Fibroblast of peridontal ligament (primary cell): ENCODE measurements at regions not wholly inside any gene's neighbourhood (a gene's known extent, or its start where the extent isn't known, plus 50 kb on each side); places are given as distances from the start of the nearest gene placed in this dataset.

ENCODE experiments used
- DNase-seq: peaks from one replicate; pipeline ENCODE4 v3.0.0-alpha.2; 2010; ENCODE audit errors: extremely low read depth

DNA sequence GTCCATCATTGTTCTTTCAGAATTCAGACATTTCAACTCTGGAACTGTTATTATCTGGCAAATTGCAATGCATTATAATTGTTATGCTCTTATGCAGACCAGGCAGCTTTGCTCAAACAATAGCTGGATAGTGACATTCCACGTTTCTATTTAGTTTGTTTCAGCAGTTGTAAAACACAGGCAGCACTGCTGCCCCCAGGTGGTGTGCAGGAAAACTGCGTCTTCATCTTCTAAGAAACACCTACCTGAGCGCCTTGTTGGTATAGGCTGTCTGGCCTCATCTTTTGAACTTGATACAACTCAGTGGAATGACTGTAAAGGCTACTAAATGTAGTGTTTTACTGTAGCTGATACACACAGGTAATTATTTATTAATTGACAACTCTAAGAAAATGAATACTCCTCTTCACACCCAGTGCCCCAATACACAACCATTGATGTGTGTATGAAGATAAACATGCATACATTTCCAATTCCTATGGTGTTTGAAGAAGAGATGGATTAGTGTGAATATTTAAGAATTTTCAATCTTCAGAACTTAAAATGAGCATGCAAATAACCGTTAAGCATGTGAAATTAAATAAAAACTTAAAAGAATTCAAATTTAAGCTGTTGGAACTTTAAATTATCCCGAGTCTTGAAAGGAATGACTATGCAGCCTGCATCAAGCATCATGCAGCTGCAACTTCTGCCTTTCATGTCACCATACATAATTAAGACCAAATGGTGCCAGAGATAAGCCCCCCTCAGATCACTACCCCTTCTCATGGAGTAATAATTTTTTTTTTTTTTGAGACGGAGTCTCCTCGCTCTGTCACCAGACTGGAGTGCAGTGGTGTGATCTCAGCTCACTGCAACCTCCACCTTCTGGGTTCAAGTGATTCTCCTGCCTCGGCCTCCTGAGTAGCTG is 85.6 kb downstream of the CD8B2 start:
- no peak for DNase-seq

DNA sequence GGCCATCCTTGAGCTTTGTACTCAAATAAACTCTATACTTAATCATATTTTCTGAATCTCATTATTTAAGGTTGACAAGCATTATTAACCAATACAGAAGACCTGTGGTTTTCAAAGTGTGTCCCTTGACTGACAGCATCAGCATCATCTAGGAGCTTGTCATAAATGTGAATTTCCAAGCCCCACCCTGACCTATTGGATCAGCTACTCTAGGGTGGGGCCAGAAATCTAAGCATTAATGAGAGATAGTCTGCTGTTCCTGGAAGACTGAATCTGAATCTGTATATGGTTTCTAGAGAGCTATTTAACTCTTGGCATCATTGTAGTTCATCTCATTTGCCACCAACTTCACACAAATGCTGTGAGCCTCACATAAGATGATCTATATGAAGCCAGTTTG is 86.6 kb downstream of the CD8B2 start:
- no peak for DNase-seq

DNA sequence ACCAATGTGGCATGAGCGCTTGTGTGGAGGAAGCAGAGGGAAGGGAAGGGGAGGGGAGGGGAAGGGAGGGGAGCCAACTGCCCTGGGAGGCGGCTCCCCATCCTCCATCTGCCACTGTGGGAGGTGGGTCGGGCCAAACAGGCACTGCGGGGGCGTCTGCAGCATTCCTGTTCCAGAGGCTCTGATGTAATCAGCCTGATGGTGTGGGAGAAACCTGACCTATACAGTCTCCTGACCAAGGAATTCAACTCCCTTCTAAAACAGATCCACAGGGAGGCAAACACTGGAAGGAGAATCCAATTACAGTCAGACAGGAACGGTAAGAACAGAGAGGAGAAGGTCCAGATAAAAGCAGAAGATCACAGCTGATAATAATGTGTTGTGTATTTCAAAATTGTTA is 88.8 kb downstream of the CD8B2 start:
- DNase-seq, result peak; percentile 6

GRCh38 chr2:106577255-106577651 is 90.1 kb downstream of the CD8B2 start:
- DNase-seq, result no peak

GRCh38 chr2:106579750-106580197 is 92.6 kb downstream of the CD8B2 start:
- DNase-seq, result no peak

DNA sequence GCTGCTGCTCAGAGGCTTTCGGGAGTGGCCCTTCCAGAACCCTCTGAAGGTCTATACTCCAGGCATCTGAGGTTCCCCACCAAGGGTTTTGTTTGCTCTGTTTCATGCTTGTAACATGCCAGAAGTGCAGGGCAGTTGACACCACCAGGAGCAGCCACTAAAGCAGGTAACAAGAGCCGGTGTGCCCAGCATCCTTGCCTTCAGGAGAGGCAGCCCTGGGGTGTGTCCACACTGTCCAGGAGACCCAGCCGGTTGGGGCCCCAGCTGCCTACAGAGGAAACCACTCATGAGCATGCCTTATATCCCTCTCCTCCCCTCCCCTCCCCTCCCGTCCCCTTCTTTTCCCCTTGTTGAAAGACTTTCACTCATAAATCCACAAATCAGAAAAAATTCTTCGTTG is 93.1 kb downstream of the CD8B2 start:
- no peak for DNase-seq

DNA sequence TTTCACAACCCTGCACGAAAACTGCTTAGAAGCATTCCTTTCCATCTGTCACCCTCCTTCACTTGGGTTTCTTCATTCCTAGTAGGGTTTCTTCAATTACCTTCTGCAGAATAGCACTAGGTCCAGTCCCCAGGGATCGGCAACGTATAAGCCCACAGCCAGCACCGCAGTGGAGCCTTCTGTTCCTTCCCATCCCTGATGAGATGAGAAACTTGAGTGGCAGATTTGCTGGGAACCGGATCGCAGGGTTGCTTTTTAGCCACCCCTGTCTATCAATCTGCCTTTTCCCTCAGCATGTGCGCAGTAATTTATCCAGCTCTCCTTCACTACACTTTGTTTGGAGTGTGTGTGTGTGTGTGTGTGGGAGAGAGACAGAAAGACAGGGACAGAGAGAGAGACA is 94.2 kb downstream of the CD8B2 start:
- DNase-seq, result no peak

- no peak for DNase-seq
These were observed 94.6 kb downstream of the CD8B2 start for GRCh38 chr2:106581755-106582147.

GRCh38 chr2:106582148-106583143 is 95.3 kb downstream of the CD8B2 start:
- DNase-seq, result peak; percentile 81

DNA sequence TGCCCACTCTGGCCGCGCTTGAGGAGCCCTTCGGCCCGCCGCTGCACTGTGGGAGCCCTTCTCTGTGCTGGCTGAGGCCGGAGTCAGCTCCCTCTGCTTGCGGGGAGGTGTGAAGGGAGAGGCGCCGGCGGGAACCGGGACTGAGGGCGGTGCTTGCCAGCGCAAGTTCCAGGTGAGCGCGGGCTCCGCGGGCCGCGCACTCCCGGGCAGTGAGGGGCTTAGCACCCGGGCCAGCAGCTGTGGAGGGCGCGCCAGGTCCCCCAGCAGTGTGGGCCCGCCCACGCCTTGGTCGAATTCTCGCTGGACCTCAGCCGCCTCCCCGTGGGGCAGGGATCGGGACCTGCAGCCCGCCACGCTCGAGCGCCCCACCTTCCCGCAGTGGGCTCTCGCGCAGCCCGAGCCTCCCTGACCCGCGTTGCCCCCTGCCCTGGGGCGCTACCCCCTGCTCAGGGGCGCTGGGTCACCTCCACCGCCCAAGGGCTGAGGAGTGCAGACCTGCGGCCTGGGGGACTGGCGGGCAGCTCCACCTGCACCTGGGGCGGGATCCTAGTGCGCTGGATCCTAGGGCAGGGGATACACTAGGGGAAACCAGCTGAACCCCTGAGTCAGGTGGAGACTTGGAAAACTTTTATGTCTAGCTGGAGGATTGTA is 97.3 kb downstream of the CD8B2 start:
- no peak for DNase-seq

- DNase-seq, result no peak
These were observed 109.7 kb downstream of the CD8B2 start for GRCh38 chr2:106596844-106597243.

DNA sequence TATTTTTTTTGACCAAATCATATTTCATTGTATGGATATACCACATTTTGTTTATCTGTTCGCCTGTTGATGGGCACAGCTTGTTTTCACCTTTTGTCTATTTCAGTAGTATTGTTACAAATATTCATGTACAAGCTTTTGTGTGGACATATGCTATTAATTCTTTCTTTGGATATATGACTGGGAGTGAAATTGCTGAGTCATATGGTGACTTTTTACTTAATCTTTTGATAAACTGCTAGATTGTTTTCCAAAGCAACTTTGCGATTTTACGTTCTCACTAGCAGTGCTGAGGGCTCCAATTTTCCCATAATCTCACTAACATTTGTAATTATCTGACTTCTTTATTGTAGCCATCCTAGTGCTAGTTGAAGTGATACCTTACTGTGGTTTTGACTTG is 112.4 kb downstream of the CD8B2 start:
- no peak for DNase-seq

DNA sequence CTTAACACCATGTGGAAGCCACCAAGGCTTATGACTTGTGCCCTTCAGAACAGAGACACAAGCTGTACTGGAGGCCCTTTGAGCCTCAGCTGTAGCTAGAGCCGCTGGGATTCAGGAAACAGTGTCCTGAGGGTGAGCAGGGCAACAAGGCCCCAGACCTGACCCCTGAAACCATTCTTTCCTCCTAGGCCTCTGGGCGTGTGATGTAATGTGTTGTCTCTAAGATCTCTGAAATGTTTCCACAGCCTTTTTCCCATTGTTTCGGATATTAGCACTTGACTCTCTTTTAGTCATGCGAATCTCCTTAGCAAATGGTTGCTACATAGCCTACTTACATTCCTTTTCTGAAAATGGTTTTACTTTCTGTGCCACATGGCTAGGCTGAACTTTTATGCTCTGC is 114.9 kb downstream of the CD8B2 start:
- DNase-seq, result no peak

DNA sequence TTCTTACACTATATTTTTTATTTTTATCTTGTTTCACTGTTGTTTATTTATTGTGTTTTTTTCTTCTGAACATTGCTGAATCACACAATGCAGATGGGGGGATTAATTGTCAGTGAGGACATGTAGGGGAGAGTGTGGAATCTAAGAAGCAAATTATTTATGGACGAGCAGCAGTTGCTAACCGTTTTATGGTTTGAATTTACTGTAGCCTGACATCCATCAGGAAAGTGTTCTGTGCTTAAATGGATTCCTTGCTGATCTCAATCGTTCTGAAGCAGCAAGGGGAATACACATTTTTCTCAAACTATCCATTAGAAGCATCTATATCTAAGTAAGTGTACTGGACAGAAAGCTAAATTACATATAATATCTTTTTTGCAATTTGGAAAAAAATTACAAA is 119.5 kb downstream of the CD8B2 start:
- DNase-seq, result no peak

DNA sequence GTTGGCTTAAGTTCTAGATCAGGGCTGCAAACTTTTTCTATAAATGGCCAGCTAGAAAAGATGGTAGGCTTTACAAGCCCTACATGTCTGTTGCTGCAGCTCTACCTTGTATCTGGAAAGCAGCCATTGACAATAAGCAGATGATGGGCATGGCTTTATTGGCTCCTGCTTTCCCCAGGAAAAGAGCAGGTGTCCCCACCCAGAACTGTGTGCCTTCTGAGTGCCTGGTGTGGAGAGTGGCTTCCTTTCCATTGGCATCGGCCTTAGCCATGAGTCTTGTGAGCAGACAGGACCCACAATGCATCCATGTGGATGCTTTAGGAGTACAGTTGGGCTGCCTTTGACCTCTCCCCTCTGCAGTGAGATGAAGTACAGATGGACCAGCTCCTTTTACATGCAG is 120.2 kb downstream of the CD8B2 start:
- DNase-seq, result no peak

DNA sequence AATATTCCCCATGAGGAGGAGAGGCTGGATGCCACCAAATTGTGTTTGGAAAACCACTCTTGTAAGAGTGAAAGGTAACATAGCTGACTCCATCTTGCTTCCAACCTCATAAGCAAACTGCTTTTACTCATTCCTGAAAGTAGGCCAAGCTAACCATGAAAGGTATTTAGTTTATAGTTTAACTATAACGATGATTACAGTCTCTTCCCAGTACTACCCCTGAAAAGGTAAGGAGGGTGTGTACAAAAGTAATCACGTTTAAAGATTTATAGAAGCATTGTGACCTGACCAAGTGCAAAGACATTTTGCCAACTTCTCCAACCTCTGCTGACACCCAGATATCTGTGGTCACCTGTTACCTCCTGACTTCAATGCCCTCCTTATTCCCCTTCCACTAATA is 122.6 kb downstream of the CD8B2 start:
- no peak for DNase-seq

DNA sequence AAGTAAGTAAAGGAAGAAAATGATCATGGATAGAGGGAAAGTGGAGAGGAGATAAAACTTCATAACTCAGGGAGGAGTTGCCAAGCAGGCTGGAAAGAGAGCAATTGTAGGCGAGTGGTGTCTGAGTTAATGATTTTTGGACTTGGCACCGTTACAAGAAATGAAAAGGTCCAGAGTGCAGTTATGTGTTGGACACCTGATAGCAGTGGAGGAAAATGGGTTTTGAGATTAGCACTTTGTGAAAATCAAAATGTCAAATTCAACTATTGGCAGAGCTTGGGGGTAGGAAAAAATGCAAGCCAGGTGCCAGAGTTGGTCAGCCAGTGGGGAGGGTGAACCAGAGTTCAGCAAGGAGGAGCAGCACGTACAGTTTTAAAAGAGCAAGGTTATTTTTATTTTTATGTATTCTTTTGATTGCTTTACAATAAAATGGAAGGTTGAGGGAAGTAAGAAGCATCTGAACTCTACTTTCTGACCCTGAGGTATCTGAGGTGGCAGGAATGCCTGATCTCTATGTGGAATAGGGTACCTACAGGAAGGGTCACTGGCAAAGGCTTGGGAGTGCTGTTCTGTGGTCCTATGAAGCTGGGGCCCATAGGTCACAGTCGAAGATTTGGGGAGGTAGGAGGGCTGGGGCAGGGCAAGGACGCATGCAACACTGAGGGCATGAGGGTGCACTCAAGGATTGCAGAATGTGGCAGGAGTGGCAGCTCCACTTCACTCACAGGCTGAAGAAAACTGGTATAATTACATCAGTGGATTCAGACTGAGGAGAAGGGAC is 127.5 kb downstream of the CD8B2 start:
- DNase-seq, result no peak

GRCh38 chr2:106618614-106619013 is 131.4 kb downstream of the CD8B2 start:
- no peak for DNase-seq

GRCh38 chr2:106623456-106623855 is 136.3 kb downstream of the CD8B2 start:
- DNase-seq, result no peak

- no peak for DNase-seq
These were observed 137.7 kb downstream of the CD8B2 start for GRCh38 chr2:106624787-106625380.

GRCh38 chr2:106628377-106628776 is 141.2 kb downstream of the CD8B2 start:
- DNase-seq, result no peak
